NK-92 treated with Interleukin-12 subunit alpha and Interleukin-12 subunit beta, amount 100 ng/mL, for 24 hours (cell line): ENCODE measurements at regions not wholly inside any gene's neighbourhood (a gene's known extent, or its start where the extent isn't known, plus 50 kb on each side); places are given as distances from the start of the nearest gene placed in this dataset.
"Not testable (repeated sequence)": the region's sequence is repeated elsewhere in the genome, so short reads cannot be mapped to it uniquely, and the experiment has no call there.

Experiments
- DNase-seq: peaks from one replicate; lab custom pipeline; 2025; lab: John Stamatoyannopoulos, UW

- DNase-seq, result no peak
Measured at GRCh38 chr2:125870746-125871145, 785.2 kb upstream of the GYPC start.

DNA sequence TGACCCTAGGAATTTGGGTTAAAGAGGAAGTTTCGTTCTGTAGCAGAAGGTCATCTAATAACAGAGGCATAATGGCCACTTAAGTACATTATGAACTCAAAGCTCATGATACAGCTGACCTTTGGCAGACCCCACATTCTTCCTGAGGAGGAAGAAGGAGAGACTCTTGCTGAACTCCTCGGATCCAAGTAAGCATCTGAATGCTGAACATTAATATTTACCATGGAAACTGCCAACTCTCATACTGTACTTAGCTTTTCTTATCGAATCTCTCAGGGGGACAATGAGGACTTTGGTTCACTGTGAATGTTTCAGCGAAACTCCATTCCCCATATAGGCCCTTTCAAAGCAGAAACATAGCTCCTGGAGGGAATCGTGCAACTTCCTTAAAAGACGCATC lies 781.4 kb upstream of the GYPC start:
- no peak for DNase-seq

GRCh38 chr2:125885340-125885739 lies 770.6 kb upstream of the GYPC start:
- DNase-seq, result no peak

GRCh38 chr2:125886153-125886552 lies 769.8 kb upstream of the GYPC start:
- no peak for DNase-seq

DNA sequence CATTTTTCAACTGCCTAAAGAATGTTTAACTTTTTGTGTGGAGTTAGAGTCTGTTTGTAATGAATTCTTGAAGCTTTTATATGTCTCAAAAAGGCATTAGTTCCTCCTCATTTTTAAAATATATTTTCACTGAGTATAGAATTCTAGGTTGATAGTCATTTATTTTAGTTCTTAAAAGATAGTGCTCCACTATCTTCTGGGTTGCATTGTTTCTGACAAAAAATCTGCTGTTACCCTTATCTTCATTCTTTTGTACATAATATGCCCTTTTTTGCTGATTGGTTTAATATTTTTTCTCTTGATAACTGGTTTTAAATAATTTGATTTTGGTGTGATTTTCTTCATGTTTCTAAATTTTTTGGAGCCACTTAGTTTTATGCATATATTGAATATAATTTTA lies 754.7 kb upstream of the GYPC start:
- no peak for DNase-seq

GRCh38 chr2:125925891-125926546 lies 729.9 kb upstream of the GYPC start:
- no peak for DNase-seq

GRCh38 chr2:125935559-125935958 lies 720.4 kb upstream of the GYPC start:
- DNase-seq, result no peak

DNA sequence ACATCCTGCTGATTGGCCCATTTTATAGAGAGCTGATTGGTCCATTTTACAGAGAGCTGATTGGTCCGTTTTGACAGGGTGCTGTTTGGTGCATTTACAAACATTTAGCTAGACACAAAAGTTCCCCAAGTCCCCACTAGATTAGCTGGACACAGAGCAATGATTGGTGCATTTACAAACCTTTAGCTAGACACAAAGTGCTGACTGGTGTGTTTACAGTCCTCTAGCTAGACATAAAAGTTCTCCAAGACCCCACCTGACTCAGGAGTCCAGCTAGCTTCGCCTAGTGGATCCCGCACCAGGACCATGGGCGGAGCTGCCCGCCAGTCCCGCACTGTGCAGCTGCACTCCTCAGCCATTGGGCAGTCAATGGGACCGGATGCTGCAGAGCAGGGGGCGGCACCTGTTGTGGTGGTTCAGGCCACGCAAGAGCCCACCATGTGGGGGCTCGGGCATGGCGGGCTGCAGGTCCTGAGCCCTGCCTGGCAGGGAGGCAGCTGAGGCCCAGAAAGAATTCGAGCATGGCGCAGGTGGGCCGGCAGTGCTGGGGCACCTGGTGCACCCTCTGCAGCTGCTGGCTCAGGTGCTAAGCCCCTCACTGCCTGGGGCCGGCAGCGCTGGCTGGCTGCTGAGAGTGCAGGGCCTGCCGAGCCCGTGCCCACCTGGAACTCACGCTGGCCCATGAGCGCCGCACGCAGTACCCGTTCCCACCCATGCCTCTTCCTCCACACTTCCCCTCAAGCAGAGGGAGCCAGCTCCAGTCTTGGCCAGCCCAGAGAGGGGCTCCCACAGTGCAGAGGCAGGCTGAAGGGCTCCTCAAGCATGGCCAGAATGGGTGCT lies 713.2 kb upstream of the GYPC start:
- no peak for DNase-seq

- DNase-seq, result no peak
Measured at GRCh38 chr2:125959047-125959446, 696.9 kb upstream of the GYPC start.

GRCh38 chr2:125961739-125962138 lies 694.2 kb upstream of the GYPC start:
- DNase-seq, result no peak

DNA sequence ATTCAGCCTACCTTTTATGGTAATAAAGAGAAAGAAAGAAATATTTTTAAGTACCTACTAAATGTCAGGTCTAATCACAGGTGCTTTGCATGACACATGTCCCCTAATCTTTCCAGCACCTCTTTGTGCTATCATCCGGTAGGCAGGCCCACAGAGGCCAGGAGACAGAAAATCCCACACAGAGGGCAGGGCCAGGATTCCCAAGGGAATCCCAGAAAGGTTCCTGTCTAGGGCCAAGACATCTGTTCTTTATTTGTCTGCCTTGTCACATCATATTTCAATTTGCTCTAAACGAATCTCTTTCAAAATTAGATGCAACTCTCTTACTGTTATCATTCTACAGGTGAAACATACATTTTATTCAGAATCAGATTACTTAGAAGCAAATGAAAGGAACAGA lies 676.1 kb upstream of the GYPC start:
- DNase-seq, result no peak

DNA sequence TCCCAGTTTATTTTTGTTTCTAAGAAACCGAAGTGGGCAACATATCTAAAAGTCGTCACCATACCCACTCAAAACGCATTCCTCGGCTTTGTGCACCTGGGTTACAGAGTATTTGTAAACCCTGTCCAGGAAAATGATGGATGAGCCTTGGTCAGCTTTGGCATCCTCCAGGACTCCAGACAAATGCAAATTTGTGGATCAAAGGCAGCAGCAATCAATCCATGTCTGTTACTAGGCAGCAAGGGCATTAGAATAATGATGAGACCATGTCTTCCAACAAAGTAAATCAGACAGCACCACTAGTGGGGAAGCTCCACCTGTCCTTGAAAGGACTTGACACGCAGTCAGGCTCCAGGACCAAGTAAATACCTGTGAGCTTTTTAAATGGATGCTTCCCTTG lies 672.6 kb upstream of the GYPC start:
- no peak for DNase-seq

GRCh38 chr2:126029316-126029715 lies 626.6 kb upstream of the GYPC start:
- no peak for DNase-seq

DNA sequence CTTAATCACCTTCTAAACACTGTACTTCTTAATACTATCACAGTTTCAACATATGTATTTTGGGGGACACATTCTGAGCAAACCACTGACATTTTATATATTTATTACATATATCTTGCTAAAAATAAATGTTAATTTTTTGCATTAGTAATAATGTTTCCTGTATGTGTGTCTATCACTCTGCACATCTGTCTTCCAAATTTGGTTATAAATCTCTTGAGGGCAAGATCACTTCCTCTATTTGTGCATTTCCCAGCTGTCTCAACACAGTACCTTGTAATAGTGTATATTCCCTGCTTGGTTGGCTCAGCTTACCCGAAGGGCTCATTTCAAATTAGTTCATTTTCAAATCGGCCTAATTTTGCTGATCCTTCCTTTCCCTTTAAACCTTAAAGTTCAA lies 617.1 kb upstream of the GYPC start:
- no peak for DNase-seq

DNA sequence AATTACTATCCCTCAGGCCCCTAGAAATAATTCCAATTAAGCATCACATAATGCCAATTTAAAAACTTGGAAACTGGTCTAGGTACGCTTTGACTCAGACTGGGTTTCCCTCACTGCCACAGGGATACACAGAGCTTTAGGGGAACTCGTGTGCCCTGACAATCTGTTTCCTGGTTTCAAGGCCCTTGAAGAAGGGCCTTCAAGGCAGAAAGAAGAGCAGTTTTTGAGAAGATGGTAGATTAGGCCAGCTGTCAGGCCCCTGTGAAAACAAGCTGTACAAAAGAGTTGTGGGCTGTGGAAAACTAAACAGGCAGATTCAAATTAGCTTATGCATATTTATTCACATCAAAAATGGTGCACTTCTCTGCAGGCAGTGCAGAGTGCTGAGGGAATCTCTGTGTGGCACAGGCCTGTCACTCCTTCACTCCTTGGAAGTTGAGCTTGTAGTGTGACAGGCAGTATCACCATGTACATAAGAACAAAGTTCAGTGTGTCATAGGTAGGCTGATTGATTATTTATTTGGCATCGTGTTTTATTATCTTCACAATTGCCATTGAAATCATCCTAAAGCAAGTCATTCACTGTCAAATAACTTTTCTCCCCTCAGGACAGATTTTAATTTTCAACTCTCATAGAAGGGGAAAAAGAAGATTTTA lies 614.4 kb upstream of the GYPC start:
- no peak for DNase-seq

- no peak for DNase-seq
Measured at GRCh38 chr2:126042089-126042488, 613.9 kb upstream of the GYPC start.

DNA sequence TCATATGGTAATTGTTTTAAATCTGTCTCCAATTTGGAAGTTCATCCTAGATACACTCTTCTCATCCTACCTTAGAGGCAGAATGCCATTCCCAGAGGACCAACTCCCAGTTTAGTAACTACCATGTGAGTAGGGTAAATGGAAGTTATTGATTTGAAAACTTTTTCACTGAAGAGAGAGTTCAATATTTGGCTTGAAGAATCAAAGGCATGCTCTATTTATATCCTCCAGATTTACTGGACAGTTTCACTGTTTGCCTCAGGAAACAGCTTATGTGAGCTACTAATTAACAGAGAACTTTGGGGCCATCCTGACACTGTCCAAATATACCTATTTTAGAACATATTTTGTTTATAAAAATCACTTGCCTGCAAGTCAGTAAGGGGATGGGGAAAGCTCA lies 607.2 kb upstream of the GYPC start:
- no peak for DNase-seq

DNA sequence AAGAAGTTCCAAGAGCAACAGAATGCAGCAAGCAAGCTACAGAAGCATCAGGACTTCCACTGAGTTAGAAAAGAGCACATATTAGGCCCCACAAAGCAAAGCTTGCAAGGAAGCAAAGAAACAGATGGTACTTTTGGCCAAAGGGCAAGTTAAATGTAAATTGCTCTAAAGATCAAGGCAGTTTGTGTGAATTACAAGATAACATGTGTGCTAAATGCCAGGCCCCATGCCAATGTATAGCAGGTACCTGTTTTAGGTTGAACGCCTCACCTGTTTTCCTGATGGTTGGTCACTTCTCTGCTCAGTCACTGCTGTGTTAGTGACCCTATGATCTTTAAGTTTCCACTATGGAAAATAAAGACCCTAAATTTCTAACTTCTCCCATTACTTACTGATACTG lies 606.5 kb upstream of the GYPC start:
- no peak for DNase-seq

GRCh38 chr2:126050991-126051736 lies 604.8 kb upstream of the GYPC start:
- DNase-seq, result no peak

GRCh38 chr2:126051737-126052240 lies 604.2 kb upstream of the GYPC start:
- not testable (repeated sequence) for DNase-seq

- no peak for DNase-seq
Measured at GRCh38 chr2:126059379-126059778, 596.6 kb upstream of the GYPC start.
